Skeletal muscle tissue (tissue), 3 donors: ENCODE measurements at regions not wholly inside any gene's neighbourhood (a gene's known extent, or its start where the extent isn't known, plus 50 kb on each side); places are given as distances from the start of the nearest gene placed in this dataset.

Experiments used
- H3K27ac ChIP-seq: one replicate; pipeline ENCODE4 v1.7.0; 2013; ENCODE audit warnings: mild to moderate bottlenecking, low read depth, low read length, inconsistent platforms
- H3K27me3 ChIP-seq, 3 donors: one replicate each; pipeline ENCODE4 v1.7.0; 2013; ENCODE audit warnings: low read length in 3 of 3; ENCODE audit not compliant: control insufficient read depth in 3 of 3, insufficient read depth in 3 of 3
- H3K36me3 ChIP-seq, 3 donors: one replicate each; pipeline ENCODE4 v1.7.0; 2013; ENCODE audit warnings: low read length in 3 of 3; ENCODE audit not compliant: control insufficient read depth in 3 of 3, insufficient read depth in 3 of 3
- H3K4me1 ChIP-seq, 3 donors: one replicate each; pipeline ENCODE4 v1.7.0; 2013; ENCODE audit warnings: low read length in 3 of 3, mild to moderate bottlenecking in 3 of 3; ENCODE audit not compliant: control insufficient read depth in 3 of 3, insufficient read depth in 3 of 3
- H3K4me3 ChIP-seq, 3 donors: one replicate each; pipeline ENCODE4 v1.7.0; 2013; ENCODE audit warnings: low read length in 3 of 3
- H3K9ac ChIP-seq, 3 donors: one replicate each; pipeline ENCODE4 v1.7.0; 2013; ENCODE audit warnings: low read length in 3 of 3, mild to moderate bottlenecking in 3 of 3, moderate library complexity in 2 of 3, low read depth in 1 of 3
- H3K9me3 ChIP-seq, 3 donors: one replicate each; pipeline ENCODE4 v1.7.0; 2013; ENCODE audit warnings: low read length in 3 of 3; ENCODE audit not compliant: control insufficient read depth in 3 of 3
- donor health status: Osteomylitis.

DNA sequence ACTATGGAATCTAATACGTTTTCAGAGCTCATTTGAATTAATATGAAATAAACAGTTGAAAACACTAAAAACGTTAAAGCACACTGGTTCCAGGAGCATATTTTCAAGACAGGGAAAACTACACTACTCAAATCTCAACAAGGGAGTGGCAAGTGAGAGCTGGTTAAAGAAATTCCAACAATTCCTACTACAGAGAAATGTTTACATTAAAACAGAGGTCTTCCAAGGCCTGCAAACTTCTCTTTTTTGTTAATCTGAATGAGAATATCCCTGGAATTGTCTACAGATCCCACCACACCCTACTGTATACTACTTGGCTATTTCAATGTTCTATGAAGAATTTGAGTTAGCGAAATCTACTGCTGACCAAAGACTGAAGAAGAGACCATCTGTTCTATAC is 231.5 kb downstream of the ZEB2 start:
- Histone ChIP-seq H3K27me3 (no peaks in the 10 kb centered on the region), H3K27ac (no peak overlapping the region), H3K4me3 (no peak overlapping the region), H3K36me3 (no peaks in the 10 kb centered on the region), H3K9ac (no peak overlapping the region), H3K9me3 (no peaks in the 10 kb centered on the region), H3K4me1 (no peaks in the 10 kb centered on the region)

DNA sequence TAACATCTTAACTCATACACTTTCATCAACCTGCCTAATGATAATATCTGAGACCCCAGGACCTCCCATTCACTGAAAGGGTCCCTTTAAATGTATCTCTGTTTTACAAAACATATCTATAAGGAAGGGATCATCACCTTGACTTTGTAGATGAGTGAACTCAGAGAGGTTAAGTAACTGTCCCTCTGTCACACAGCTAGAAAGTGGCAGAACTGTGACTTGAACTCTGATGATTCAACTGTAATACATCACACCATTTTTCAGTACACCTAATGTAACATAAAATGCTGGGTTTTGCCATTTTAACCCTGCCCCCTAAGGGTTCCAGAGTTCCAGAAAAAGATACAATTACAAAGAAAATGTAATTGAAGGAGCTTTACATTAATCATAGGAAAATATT is 234.6 kb downstream of the ZEB2 start:
- Histone ChIP-seq H3K9ac (no peak overlapping the region), H3K27me3 (no peaks in the 10 kb centered on the region), H3K4me3 (no peak overlapping the region), H3K4me1 (no peaks in the 10 kb centered on the region), H3K9me3 (no peaks in the 10 kb centered on the region), H3K36me3 (no peaks in the 10 kb centered on the region), H3K27ac (no peak overlapping the region)

DNA sequence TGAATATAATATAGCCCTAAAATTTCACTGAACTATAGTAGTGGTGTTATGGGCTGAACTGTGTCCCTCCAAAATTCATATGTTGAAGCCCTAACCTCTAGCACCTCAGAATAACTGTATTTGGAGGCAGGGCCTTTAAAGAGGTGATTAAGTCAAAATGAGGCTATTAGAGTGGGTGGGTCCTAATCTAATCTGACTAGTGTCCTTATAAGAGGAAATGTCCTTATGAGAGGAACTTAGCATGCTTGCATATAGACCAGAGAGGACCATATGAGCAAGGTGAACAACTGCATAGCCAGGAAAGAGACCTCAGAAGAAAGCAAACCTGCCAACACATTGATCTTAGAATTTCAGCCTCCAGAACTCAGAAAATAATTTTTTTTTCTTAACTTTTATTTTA is 238.4 kb downstream of the ZEB2 start:
- Histone ChIP-seq H3K27me3 (no peaks in the 10 kb centered on the region), H3K9ac (no peak overlapping the region), H3K27ac (no peak overlapping the region), H3K4me3 (no peak overlapping the region), H3K4me1 (no peaks in the 10 kb centered on the region), H3K9me3 (no peaks in the 10 kb centered on the region), H3K36me3 (no peaks in the 10 kb centered on the region)

DNA sequence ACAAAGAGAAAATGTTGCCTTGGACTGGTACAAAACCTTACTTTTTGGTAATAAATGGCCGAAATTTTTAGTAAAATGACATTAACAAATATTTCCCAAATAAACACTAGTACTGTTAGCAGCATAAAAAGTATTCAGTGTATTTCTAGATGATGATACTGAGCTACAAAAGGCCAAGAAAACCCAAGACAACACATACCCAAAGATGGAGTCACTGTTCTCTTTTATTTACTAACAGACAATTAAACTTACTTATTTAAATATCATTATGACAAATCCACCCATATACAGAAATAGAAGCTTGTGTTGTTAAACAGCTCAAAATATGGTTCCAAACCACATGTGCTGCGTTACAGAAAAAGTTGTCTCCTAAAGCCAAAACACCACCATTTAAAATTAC is 239.9 kb downstream of the ZEB2 start:
- Histone ChIP-seq H3K4me1 (no peaks in the 10 kb centered on the region), H3K4me3 (no peak overlapping the region), H3K36me3 (no peaks in the 10 kb centered on the region), H3K27me3 (no peaks in the 10 kb centered on the region), H3K9me3 (no peaks in the 10 kb centered on the region), H3K9ac (no peak overlapping the region), H3K27ac (no peak overlapping the region)

DNA sequence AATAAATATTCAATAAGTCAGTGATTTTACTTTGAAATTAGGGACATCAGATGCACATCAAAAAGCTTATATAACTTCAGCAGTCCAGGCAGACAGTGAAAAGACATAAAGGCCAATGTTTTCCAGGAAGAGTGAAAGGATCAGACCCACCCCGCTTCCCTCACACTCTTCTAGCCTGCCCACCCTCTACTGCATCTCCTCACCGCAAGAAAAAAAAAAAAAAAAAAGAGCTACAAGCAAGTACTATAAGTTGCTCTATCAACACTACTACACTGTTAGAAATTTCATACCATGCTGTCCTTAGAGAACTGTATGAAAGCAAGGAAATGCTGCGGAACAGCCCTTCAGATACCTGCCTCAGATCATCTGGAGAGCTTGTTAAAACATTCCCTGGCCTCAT is 240.8 kb downstream of the ZEB2 start:
- Histone ChIP-seq H3K4me1 (no peaks in the 10 kb centered on the region), H3K4me3 (no peak overlapping the region), H3K36me3 (no peaks in the 10 kb centered on the region), H3K9ac (no peak overlapping the region), H3K27me3 (no peaks in the 10 kb centered on the region), H3K9me3 (no peaks in the 10 kb centered on the region), H3K27ac (no peak overlapping the region)

DNA sequence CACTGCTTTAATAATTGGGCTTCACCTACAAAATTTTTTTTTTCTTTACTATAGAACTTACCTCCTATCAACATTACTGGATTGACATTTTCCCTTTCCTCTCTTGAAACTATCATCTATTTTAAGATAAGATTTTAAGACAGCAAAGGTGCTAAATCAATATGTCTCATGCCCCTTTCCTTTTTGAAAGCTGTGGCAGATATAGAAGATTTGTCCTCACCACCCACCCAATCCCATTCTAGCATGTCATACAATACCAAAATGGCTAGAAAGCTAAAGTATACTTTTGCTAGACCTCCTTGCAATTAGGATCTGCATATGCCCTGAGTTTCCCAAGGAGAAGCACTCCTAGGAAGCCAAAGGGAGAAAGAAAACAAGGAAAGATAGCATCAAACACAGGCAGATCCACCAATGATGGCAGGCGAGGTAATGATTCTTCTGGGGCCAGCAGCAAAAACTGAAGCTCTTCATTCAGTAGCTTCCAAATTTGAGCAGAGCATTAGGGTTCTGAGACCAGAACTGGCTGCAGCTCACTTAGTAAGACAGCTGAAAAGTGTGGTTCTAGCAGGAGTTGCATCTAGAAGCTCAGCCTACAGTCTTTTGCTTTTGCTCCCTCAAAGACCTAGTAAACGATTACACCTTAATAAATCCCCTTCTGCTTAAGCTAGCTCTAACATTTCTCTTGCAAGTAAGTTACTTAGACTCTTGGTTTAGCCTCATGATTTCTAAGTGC is 242.1 kb downstream of the ZEB2 start:
- H3K4me3 ChIP-seq, result no peak overlapping the region
- no peaks in the 10 kb centered on the region for H3K36me3 ChIP-seq
- H3K27me3 ChIP-seq, result no peaks in the 10 kb centered on the region
- peaks cover 0 to 3% (median 0%) of the 10 kb centered on the region in 3 donors for H3K4me1 ChIP-seq
- H3K9ac ChIP-seq, result no peak overlapping the region
- no peak overlapping the region for H3K27ac ChIP-seq
- no peaks in the 10 kb centered on the region for H3K9me3 ChIP-seq

DNA sequence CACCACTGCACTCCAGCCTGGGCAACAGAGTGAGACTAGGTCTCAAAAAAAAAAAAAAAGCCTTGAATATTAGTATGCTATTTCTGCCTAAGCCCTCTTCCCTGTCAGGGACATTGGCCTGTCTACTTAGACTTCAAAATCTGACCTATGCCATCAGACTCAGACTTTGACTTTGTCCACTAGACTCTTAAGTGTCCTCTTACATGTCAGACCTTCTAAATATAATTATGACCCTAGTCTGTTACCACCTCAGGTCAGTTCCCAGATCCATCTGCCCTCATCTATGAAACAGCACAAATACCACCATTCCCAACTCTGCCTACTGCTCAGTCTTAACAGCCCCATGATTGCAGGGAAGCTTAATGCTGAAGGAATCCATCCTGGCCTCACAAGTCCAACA is 244.6 kb downstream of the ZEB2 start:
- no peak overlapping the region for H3K4me3 ChIP-seq
- H3K9ac ChIP-seq, result no peak overlapping the region
- no peaks in the 10 kb centered on the region for H3K36me3 ChIP-seq
- no peaks in the 10 kb centered on the region for H3K9me3 ChIP-seq
- H3K27me3 ChIP-seq, result no peaks in the 10 kb centered on the region
- H3K27ac ChIP-seq, result no peak overlapping the region
- peaks cover 0 to 3% (median 0%) of the 10 kb centered on the region in 3 donors for H3K4me1 ChIP-seq

DNA sequence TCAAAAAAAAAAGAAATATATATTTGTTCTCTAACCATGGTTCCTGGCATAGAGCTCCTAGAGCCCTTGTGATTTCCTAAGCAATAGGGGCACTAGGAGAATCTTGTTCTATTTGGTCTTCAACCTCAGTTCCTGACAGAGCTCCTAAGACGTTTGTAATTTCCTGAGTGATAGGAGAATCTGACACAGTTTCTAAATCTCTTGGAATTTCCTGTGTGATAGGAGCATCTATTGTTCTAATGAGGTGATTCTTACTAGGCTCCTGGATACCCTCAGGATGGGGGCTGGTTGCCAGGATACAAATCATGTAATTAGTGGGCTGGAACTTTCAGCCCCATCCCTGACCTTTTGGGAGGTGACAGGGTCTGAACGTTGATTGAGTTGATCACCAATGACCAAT is 245.8 kb downstream of the ZEB2 start:
- no peaks in the 10 kb centered on the region for H3K9me3 ChIP-seq
- no peak overlapping the region for H3K27ac ChIP-seq
- no peaks in the 10 kb centered on the region for H3K27me3 ChIP-seq
- H3K4me1 ChIP-seq, result peaks cover 0 to 3% (median 0%) of the 10 kb centered on the region in 3 donors
- H3K9ac ChIP-seq, result no peak overlapping the region
- H3K36me3 ChIP-seq, result no peaks in the 10 kb centered on the region
- no peak overlapping the region for H3K4me3 ChIP-seq

DNA sequence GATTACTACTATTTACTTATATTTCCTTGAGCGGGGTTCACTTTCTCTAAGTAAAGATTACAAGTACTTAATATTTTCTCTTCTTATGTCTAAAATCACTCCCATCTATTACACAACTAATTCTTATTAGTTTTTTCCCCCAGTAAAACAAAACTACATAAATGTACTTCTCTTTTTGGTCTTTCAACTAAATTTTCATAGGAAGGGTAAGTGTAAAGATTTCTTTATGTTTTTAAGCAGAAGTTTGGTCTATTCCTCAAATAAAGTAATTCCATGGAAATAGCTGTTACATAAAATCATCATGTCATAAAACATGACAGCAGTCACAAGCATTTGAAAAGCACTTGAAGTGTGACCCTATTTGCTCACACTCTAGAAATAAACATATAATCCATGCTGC is 249.0 kb downstream of the ZEB2 start:
- Histone ChIP-seq H3K27ac (no peak overlapping the region), H3K9me3 (no peaks in the 10 kb centered on the region), H3K4me1 (peaks cover 0 to 3% (median 0%) of the 10 kb centered on the region in 3 donors), H3K4me3 (no peak overlapping the region), H3K9ac (no peak overlapping the region), H3K27me3 (no peaks in the 10 kb centered on the region), H3K36me3 (no peaks in the 10 kb centered on the region)

DNA sequence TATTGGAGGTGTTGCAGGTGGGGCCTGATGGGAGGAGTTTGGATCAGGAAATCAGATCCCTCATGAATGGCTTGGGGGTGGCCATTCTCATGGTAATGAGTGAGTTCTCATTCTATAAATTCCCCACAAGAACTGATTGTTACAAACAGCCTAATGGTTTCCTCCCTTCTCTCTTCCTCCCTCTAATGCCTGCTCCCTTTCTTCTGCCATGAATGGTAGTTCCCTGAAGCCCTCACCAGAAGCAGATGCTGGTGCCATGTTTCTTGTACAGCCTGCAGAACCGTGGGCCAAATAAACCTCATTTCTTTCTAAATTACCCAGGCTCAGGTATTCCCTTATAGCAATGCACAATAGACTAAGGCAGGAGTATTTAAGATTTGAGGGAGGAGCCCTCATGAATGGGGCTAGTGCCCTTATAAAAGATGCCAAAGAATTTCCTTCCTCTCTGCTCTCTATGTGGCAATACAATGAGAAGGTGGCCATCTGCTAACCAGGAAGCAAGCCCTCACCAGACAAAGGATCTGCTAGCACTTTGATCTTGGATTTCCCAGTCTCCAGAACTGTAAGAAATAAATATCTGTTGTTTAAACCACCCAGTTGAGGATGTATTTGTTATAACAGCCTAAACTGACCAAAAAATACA is 251.8 kb downstream of the ZEB2 start:
- H3K36me3 ChIP-seq, result no peaks in the 10 kb centered on the region
- no peaks in the 10 kb centered on the region for H3K9me3 ChIP-seq
- peaks cover 0 to under 1% (median 0%) of the 10 kb centered on the region in 3 donors for H3K4me1 ChIP-seq
- H3K9ac ChIP-seq, result no peak overlapping the region
- H3K27ac ChIP-seq, result no peak overlapping the region
- H3K4me3 ChIP-seq, result no peak overlapping the region
- H3K27me3 ChIP-seq, result no peaks in the 10 kb centered on the region
